ENCODE measurements at regions not wholly inside any gene's neighbourhood (a gene's known extent, or its start where the extent isn't known, plus 50 kb on each side); places are given as distances from the start of the nearest gene placed in this dataset.
"Not testable (repeated sequence)": the region's sequence is repeated elsewhere in the genome, so short reads cannot be mapped to it uniquely, and the experiment has no call there.

DNA sequence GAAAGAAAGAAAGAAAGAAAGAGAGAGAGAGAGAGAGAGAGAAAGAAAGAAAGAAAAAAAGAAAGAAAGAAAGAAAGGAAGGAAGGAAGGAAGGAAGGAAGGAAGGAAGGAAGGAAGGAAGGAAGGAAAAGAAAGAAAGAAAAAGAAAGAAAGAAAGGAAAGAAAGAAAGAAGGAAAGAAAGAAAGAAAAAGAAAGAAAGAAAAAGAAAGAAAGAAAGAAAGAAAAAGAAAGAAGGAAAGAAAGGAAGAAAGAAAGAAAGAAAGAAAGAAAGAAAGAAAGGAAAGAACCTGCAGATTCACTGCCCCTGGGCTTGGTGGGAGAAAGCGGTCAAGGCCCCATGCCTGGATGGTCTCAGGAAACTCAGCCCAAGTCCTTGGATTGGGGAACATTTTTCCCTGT is 1426.2 kb downstream of the BRD1 start:
- H3K9me3 ChIP-seq (ENCODE audit: control insufficient read depth, insufficient read depth, low read depth, low read length); H3K36me3 ChIP-seq (ENCODE audit: control insufficient read depth in 2 of 2, insufficient read depth in 1 of 2, low read length in 2 of 2); H3K27ac ChIP-seq (ENCODE audit: extremely low read depth, low read depth, low read length); POLR2A ChIA-PET; H3K4me1 ChIP-seq (ENCODE audit: control insufficient read depth, insufficient read depth, low read length); H3K4me3 ChIP-seq (ENCODE audit: low read depth, low read length); CTCF ChIA-PET: not testable (repeated sequence)
- peak; percentile 64 for TF ChIP-seq ZNF366 (tag by site-specific recombination; conservative IDR thresholded peaks at IDR 0.05)

DNA sequence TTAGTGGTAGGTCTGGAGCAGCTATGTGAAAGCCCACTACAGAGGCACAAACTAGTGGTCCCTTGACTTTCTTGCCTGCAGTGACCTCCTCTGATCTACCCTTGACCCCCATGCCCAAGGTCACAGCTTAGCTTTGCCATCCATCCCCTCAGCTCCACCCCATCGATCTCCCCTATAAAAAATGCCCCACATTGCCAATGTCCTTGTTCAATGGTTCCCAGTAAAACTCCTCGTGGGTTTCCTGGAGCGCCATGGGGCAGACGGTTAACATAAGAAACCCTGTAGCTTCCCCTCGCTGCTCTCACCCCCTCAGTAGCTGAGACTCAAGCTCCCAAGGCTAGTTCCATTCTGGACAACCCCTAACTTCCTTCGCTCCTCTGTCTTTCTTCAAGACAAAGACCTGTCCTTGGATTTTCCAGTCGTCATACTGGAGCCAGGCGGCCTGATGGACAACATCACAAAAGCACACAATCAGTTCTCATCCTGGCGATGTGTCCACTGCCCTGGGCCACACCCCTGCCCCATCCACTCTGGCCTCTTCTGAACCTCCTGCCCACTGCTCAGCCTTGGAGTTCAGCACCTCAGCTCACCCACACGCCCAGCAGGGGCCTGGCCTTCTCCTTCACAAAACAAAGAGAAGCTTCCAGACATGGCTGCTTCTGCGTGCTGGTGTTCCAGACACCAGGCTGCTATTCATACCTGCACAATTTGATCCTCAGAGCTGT is 1429.3 kb downstream of the BRD1 start:
- no peaks in the 10 kb centered on the region for H3K9me3 ChIP-seq (ENCODE audit: control insufficient read depth, insufficient read depth, low read depth, low read length)
- POLR2A ChIA-PET: no interaction called here
- H3K4me1 ChIP-seq (ENCODE audit: control insufficient read depth, insufficient read depth, low read length): no peaks in the 10 kb centered on the region
- CTCF ChIA-PET: no interaction called here
- H3K36me3 ChIP-seq (ENCODE audit: control insufficient read depth in 2 of 2, insufficient read depth in 1 of 2, low read length in 2 of 2): no peaks in the 10 kb centered on the region
- TF ChIP-seq SCRT1 (tag by site-specific recombination; IDR thresholded peaks at IDR 0.05; ENCODE audit: borderline replicate concordance): no peak
- no peak overlapping the region for H3K4me3 ChIP-seq (ENCODE audit: low read depth, low read length)
- no peak overlapping the region for H3K27ac ChIP-seq (ENCODE audit: extremely low read depth, low read depth, low read length)

DNA sequence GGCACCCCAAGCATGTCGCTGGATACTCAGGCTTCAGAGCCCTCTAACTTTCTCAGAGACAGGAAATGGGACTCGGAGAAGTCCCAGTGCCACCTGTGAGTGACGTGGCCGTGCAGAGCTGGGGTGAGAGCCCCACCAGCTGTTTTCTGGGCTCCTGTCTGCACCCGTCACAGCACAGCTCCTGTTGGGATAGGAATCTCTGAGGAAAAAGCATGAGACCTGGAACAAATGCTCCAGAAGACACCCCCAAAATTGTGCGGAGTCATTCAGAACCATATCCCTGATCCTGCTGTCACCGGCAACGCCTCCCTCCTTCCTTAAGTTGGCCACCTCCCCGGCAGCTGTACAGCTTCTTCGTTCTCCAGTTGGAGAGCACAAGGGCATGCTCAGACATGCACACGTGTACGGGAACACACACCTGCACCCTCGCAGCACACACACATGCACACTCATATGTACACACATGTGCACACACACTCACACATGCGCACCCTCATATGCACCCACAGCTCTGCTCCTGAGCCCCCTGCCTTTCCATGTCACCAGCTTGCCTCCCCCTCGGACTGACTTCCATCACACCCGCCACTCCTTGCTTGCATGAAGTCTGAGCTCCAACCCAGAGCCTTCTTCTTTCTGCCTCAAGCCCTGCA is 1430.0 kb downstream of the BRD1 start:
- no peaks in the 10 kb centered on the region for H3K9me3 ChIP-seq (ENCODE audit: control insufficient read depth, insufficient read depth, low read depth, low read length)
- H3K27ac ChIP-seq (ENCODE audit: extremely low read depth, low read depth, low read length): no peak overlapping the region
- H3K36me3 ChIP-seq (ENCODE audit: control insufficient read depth in 2 of 2, insufficient read depth in 1 of 2, low read length in 2 of 2): no peaks in the 10 kb centered on the region
- H3K4me1 ChIP-seq (ENCODE audit: control insufficient read depth, insufficient read depth, low read length): no peaks in the 10 kb centered on the region
- CTCF ChIA-PET: no interaction called here
- H3K4me3 ChIP-seq (ENCODE audit: low read depth, low read length): no peak overlapping the region
- TF ChIP-seq ZNF621 (tag by site-specific recombination; IDR thresholded peaks at IDR 0.05): no peak
- no peak for TF ChIP-seq ZNF791 (tag by site-specific recombination; IDR thresholded peaks at IDR 0.05)
- TF ChIP-seq ZNF558 (tag by site-specific recombination; IDR thresholded peaks at IDR 0.05): no peak
- TF ChIP-seq FEZF1 (tag by site-specific recombination; IDR thresholded peaks at IDR 0.05): no peak
- TF ChIP-seq, protein P1, sequence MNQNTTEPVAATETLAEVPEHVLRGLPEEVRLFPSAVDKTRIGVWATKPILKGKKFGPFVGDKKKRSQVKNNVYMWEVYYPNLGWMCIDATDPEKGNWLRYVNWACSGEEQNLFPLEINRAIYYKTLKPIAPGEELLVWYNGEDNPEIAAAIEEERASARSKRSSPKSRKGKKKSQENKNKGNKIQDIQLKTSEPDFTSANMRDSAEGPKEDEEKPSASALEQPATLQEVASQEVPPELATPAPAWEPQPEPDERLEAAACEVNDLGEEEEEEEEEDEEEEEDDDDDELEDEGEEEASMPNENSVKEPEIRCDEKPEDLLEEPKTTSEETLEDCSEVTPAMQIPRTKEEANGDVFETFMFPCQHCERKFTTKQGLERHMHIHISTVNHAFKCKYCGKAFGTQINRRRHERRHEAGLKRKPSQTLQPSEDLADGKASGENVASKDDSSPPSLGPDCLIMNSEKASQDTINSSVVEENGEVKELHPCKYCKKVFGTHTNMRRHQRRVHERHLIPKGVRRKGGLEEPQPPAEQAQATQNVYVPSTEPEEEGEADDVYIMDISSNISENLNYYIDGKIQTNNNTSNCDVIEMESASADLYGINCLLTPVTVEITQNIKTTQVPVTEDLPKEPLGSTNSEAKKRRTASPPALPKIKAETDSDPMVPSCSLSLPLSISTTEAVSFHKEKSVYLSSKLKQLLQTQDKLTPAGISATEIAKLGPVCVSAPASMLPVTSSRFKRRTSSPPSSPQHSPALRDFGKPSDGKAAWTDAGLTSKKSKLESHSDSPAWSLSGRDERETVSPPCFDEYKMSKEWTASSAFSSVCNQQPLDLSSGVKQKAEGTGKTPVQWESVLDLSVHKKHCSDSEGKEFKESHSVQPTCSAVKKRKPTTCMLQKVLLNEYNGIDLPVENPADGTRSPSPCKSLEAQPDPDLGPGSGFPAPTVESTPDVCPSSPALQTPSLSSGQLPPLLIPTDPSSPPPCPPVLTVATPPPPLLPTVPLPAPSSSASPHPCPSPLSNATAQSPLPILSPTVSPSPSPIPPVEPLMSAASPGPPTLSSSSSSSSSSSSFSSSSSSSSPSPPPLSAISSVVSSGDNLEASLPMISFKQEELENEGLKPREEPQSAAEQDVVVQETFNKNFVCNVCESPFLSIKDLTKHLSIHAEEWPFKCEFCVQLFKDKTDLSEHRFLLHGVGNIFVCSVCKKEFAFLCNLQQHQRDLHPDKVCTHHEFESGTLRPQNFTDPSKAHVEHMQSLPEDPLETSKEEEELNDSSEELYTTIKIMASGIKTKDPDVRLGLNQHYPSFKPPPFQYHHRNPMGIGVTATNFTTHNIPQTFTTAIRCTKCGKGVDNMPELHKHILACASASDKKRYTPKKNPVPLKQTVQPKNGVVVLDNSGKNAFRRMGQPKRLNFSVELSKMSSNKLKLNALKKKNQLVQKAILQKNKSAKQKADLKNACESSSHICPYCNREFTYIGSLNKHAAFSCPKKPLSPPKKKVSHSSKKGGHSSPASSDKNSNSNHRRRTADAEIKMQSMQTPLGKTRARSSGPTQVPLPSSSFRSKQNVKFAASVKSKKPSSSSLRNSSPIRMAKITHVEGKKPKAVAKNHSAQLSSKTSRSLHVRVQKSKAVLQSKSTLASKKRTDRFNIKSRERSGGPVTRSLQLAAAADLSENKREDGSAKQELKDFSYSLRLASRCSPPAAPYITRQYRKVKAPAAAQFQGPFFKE (tag by site-specific recombination; IDR thresholded peaks at IDR 0.05; ENCODE audit: borderline replicate concordance): no peak
- no peak for TF ChIP-seq ZNF302 (tag by site-specific recombination; IDR thresholded peaks at IDR 0.05; ENCODE audit: low read depth)
- POLR2A ChIA-PET: no interaction called here

- H3K36me3 ChIP-seq (ENCODE audit: control insufficient read depth in 2 of 2, insufficient read depth in 1 of 2, low read length in 2 of 2): no peaks in the 10 kb centered on the region
- ChIA-PET CTCF (interaction anchor here (0.6 kb wide), 1 partner anchor 946 kb away, joined by 3 read pairs; no protein-coding TSS in a partner anchor), POLR2A (no interaction called here)
- H3K27ac ChIP-seq (ENCODE audit: extremely low read depth, low read depth, low read length): no peak overlapping the region
- H3K9me3 ChIP-seq (ENCODE audit: control insufficient read depth, insufficient read depth, low read depth, low read length): no peaks in the 10 kb centered on the region
- H3K4me3 ChIP-seq (ENCODE audit: low read depth, low read length): no peak overlapping the region
- no peaks in the 10 kb centered on the region for H3K4me1 ChIP-seq (ENCODE audit: control insufficient read depth, insufficient read depth, low read length)
- no peak for TF ChIP-seq ZBTB44 (tag by site-specific recombination; IDR thresholded peaks at IDR 0.05)
- no peak for TF ChIP-seq ZNF777 (tag by site-specific recombination; IDR thresholded peaks at IDR 0.05; ENCODE audit: borderline replicate concordance)
- TF ChIP-seq ZSCAN30 (tag by site-specific recombination; IDR thresholded peaks at IDR 0.05): no peak
- TF ChIP-seq ZNF214 (tag by site-specific recombination; IDR thresholded peaks at IDR 0.05; ENCODE audit: borderline replicate concordance): no peak
- no peak for TF ChIP-seq ZNF529 (tag by site-specific recombination; IDR thresholded peaks at IDR 0.05; ENCODE audit: insufficient replicate concordance)
- TF ChIP-seq ZNF37A (tag by site-specific recombination; IDR thresholded peaks at IDR 0.05): no peak
- TF ChIP-seq ZBTB21 (tag by site-specific recombination; IDR thresholded peaks at IDR 0.05): no peak
- TF ChIP-seq, protein P2, sequence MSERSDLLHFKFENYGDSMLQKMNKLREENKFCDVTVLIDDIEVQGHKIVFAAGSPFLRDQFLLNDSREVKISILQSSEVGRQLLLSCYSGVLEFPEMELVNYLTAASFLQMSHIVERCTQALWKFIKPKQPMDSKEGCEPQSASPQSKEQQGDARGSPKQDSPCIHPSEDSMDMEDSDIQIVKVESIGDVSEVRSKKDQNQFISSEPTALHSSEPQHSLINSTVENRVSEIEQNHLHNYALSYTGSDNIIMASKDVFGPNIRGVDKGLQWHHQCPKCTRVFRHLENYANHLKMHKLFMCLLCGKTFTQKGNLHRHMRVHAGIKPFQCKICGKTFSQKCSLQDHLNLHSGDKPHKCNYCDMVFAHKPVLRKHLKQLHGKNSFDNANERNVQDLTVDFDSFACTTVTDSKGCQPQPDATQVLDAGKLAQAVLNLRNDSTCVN (tag by site-specific recombination; optimal IDR thresholded peaks at IDR 0.05): no peak
- TF ChIP-seq YY1 (tag by site-specific recombination; IDR thresholded peaks at IDR 0.05): no peak
These were observed 1430.7 kb downstream of the BRD1 start for GRCh38 chr22:48396785-48397530.
